ENCODE measurements at regions not wholly inside any gene's neighbourhood (a gene's known extent, or its start where the extent isn't known, plus 50 kb on each side); places are given as distances from the start of the nearest gene placed in this dataset.

DNA sequence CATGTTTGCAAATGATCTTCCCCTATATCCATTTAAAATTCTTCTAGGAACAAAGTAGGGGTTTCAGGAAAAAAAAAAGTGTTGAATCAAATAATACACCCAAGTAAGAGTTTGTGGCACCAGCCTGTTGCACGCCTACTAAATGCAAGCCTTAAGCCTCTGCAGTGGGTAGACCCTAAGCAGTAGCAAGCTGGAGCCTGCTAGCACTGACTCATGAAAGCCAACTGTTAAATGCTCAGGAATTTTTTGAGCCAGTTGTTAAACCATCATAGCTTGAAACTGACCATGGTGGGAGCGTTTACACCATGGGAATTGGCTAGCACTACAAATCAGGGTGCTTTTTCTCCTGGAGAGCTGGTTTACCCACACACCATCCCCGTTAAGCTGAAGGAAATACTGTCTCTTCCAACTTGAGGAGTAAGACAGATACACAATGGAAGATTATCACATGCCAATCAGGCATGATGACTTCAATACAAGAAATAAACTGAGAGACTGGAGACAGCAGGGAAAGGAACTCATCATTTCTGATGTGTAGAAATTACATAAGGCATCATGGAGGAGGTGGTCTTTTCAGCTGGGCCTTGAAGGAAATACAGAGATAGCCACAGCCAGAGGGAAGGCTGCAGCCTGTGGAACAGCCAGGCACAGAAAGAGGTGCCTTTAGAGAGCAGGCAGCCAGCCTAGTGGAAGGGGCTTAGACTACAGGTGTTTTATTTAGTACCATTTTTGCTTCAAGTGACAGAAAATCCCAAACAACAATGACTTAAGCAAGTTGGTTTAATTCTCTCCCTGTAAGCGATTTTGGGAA, 110.8 kb downstream of the SNX5 start:
- TF ChIP-seq, protein P1, sequence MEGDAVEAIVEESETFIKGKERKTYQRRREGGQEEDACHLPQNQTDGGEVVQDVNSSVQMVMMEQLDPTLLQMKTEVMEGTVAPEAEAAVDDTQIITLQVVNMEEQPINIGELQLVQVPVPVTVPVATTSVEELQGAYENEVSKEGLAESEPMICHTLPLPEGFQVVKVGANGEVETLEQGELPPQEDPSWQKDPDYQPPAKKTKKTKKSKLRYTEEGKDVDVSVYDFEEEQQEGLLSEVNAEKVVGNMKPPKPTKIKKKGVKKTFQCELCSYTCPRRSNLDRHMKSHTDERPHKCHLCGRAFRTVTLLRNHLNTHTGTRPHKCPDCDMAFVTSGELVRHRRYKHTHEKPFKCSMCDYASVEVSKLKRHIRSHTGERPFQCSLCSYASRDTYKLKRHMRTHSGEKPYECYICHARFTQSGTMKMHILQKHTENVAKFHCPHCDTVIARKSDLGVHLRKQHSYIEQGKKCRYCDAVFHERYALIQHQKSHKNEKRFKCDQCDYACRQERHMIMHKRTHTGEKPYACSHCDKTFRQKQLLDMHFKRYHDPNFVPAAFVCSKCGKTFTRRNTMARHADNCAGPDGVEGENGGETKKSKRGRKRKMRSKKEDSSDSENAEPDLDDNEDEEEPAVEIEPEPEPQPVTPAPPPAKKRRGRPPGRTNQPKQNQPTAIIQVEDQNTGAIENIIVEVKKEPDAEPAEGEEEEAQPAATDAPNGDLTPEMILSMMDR (IDR thresholded peaks at IDR 0.05): no peak
- TF ChIP-seq POLR2A (IDR thresholded peaks at IDR 0.05): no peak
